GM12878 (cell line): ENCODE measurements at regions not wholly inside any gene's neighbourhood (a gene's known extent, or its start where the extent isn't known, plus 50 kb on each side); places are given as distances from the start of the nearest gene placed in this dataset.

ENCODE experiments used
- ATAC-seq: fragments of 200-7000 bp; cut with Tn5 transposase; 3 replicates; pipeline ENCODE4 v1.9.1; 2020; ENCODE audit warnings: mild to moderate bottlenecking, moderate library complexity
- BruUV-seq: library from RNA; stranded (reverse); fragments of 400-500 nt; replicated peaks from 2 replicates; lab custom pipeline; 2021; lab: Mats Ljungman, UMichigan
- CTCF ChIA-PET: fragments of 300-600 bp; sonication (Branson Sonifier 250); formaldehyde crosslinking; extraction: SDS; loops from one replicate; lab custom pipeline; 2021; ENCODE audit warnings: inconsistent platforms; lab: Yijun Ruan, JAX
- POLR2A ChIA-PET: fragments of 350-600 bp; formaldehyde crosslinking; extraction: SDS; loops from one replicate; lab custom pipeline; 2021; ENCODE audit warnings: inconsistent platforms; lab: Charles Lee
- RAD21 ChIA-PET: fragments of 300-600 bp; sonication (Branson Sonifier 250); formaldehyde crosslinking; loops from one replicate; lab custom pipeline; 2023; ENCODE audit warnings: antibody characterized with exemption; ENCODE audit not compliant: unreplicated experiment; lab: Charles Lee
- SMC1A ChIA-PET: fragments of 300-600 bp; sonication (Branson Sonifier 250); formaldehyde crosslinking; loops from one replicate; lab custom pipeline; 2023; ENCODE audit not compliant: unreplicated experiment, uncharacterized antibody; lab: Charles Lee
- DNase-seq: peaks from one replicate; pipeline ENCODE4 v3.0.0-alpha.2; 2011; ENCODE audit warnings: low read depth, low spot score
- FAIRE-seq: peaks from 3 replicates; lab custom pipeline; 2011; peaks lifted over from hg19 to GRCh38; lab: Jason Lieb, UNC
- H2AFZ ChIP-seq: 2 replicates; pipeline ENCODE4 v1.6.0; 2011; ENCODE audit warnings: low read depth, low read length, control low read depth; ENCODE audit not compliant: control insufficient read depth
- H3K27ac ChIP-seq: 2 replicates; pipeline ENCODE4 v1.5.1; 2011; ENCODE audit warnings: control low read depth; ENCODE audit not compliant: control insufficient read depth, insufficient read depth
- H3K27me3 ChIP-seq, 2 experiments: replicated peaks in 1 of 2; 2 replicates each; pipeline versions ENCODE4 v1.6.0 to v1.6.1; 2011; ENCODE audit warnings: low read length in 1 of 2; ENCODE audit not compliant: control insufficient read depth in 2 of 2, insufficient read depth in 2 of 2
- H3K36me3 ChIP-seq, 2 experiments: 2 replicates each; pipeline ENCODE4 v1.5.1; 2011; ENCODE audit warnings: low read length in 1 of 2; ENCODE audit not compliant: control insufficient read depth in 2 of 2, insufficient read depth in 2 of 2
- H3K4me1 ChIP-seq: 2 replicates; pipeline ENCODE4 v1.6.1; 2011; ENCODE audit warnings: mild to moderate bottlenecking, low read length, moderate library complexity, mixed read lengths; ENCODE audit not compliant: control insufficient read depth, insufficient read depth
- H3K4me2 ChIP-seq: 2 replicates; pipeline ENCODE4 v1.6.0; 2011; ENCODE audit warnings: control low read depth; ENCODE audit not compliant: control insufficient read depth, insufficient read depth
- H3K4me3 ChIP-seq: fragments of 200-600 bp; sonication (generic); 2 replicates; pipeline ENCODE4 v1.5.1; 2016
- H3K79me2 ChIP-seq: 2 replicates; pipeline ENCODE4 v1.6.0; 2011; ENCODE audit warnings: low read length; ENCODE audit not compliant: control insufficient read depth, insufficient read depth
- H3K9ac ChIP-seq: 2 replicates; pipeline ENCODE4 v1.8.0; 2011; ENCODE audit warnings: low read length, control low read depth, mixed read lengths; ENCODE audit not compliant: control insufficient read depth, insufficient read depth
- H3K9me3 ChIP-seq: replicated peaks from 3 replicates; pipeline ENCODE4 v1.5.1; 2011; ENCODE audit warnings: mild to moderate bottlenecking, low read length; ENCODE audit not compliant: control insufficient read depth, insufficient read depth
- H4K20me1 ChIP-seq: 2 replicates; pipeline ENCODE4 v1.6.0; 2011; ENCODE audit not compliant: control insufficient read depth, insufficient read depth
- MXI1 ChIP-seq: fragments of 150-350 bp; IDR thresholded peaks from 2 replicates; pipeline ENCODE4 v1.6.1; 2011; ENCODE audit warnings: low read depth, mild to moderate bottlenecking, inconsistent platforms, low read length, improper control_type of control experiment
- PAX5 ChIP-seq: IDR thresholded peaks from 2 replicates; pipeline ENCODE4 v1.6.1; 2011; ENCODE audit warnings: low read depth, low read length, borderline replicate concordance
- SIN3A ChIP-seq: IDR thresholded peaks from 2 replicates; pipeline ENCODE4 v1.6.1; 2012; ENCODE audit warnings: low read depth, low read length, improper control_type of control experiment
- TCF3 ChIP-seq: IDR thresholded peaks from 2 replicates; pipeline ENCODE4 v1.6.1; 2012; ENCODE audit warnings: low read depth, mild to moderate bottlenecking, low read length, borderline replicate concordance; ENCODE audit not compliant: insufficient read depth
- ZNF24 ChIP-seq: fragments of 450-650 bp; IDR thresholded peaks from 2 replicates; pipeline ENCODE4 v1.6.1; 2017; ENCODE audit warnings: antibody characterized with exemption, mild to moderate bottlenecking
- WGBS: methylation state at CpG from one replicate; pipeline ENCODE4 v1.1.6; 2016; ENCODE audit warnings: low lambda C conversion rate; ENCODE audit not compliant: insufficient replicate concordance, insufficient coverage; ENCODE audit errors: missing lambda C conversion rate; 5-methylcytosine and 5-hydroxymethylcytosine counted together
- in situ Hi-C: fragments of 300-500 bp; cut with MboI; formaldehyde crosslinking; loops from 9 replicates; pipeline ENCODE4 v1.14.3; 2018; ENCODE audit warnings: mixed read lengths
- intact Hi-C: fragments of 100-400 bp; cut with micrococcal nuclease; formaldehyde crosslinking; loops from one replicate; pipeline ENCODE4 v1.14.2; 2022; ENCODE audit not compliant: unreplicated experiment
- TF ChIP-seq, protein P1 (sequence below): IDR thresholded peaks from 2 replicates; pipeline ENCODE4 v1.6.1; 2011; ENCODE audit warnings: low read depth, low read length, improper control_type of control experiment, borderline replicate concordance

DNA sequence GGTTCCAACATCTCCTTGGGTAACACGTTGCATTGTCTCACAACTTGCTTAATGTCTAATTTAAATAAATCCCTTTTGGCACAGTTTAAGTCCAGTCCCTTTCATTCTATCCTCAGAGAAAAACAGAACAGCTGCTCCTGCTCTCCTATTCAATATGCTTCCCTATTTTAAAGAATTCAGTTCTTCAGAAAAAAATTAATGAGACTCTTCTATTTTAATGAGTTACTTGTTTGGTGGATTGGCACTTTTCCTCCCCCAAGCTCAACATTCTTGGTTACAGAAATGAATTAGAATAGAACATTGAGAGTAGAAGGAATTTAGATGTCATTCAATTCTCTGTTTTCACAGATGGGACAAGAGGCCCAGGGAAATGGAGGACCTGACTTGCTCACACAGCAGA lies 116.9 kb upstream of the ATP8B1 start (continued):
- TF ChIP-seq SIN3A (no peak), MXI1 (no peak)

DNA sequence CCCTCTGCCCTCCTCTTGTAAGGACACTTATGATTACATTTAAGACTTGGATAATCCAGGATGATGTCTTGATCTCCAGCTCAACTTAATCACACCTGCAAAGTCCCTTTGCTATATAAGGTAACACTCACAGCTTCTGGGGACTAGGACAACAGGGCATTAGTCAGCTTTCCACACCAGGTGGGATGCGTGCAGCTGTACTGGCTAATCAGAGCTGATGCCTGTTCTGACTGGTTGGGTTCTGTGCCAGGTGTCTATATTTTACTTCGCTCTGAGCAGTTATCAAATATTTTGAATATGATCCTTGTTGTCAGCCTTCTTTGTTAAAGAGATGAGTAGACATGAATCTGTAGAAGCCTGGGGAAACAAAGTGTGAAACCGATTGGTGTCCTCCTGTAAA lies 115.5 kb upstream of the ATP8B1 start:
- no peak overlapping the region for H3K9ac ChIP-seq
- H3K9me3 ChIP-seq = no peaks in the 10 kb centered on the region; the same call in 2 of the 3 replicates
- POLR2A ChIA-PET = no interaction called here
- RAD21 ChIA-PET = no interaction called here
- SMC1A ChIA-PET = no interaction called here
- FAIRE-seq (no peak), DNase-seq (no peak), ATAC-seq (no peak)
- no peak overlapping the region for H2AFZ ChIP-seq
- no peaks in the 10 kb centered on the region for H4K20me1 ChIP-seq
- H3K36me3 ChIP-seq = no peaks in the 10 kb centered on the region
- no peak overlapping the region for H3K4me3 ChIP-seq
- H3K27me3 ChIP-seq = no peaks in the 10 kb centered on the region
- no TSS peak for BruUV-seq
- intact Hi-C loops (no loop called here), in situ Hi-C loops (no loop called here)
- CTCF ChIA-PET = no interaction called here
- no peaks in the 10 kb centered on the region for H3K79me2 ChIP-seq
- H3K27ac ChIP-seq = no peak overlapping the region
- peaks cover 4% of the 10 kb centered on the region; the same call in 1 of the 2 replicates for H3K4me1 ChIP-seq
- no peak for TF ChIP-seq PAX5
- no peak for TF ChIP-seq TCF3
- TF ChIP-seq, protein P1, sequence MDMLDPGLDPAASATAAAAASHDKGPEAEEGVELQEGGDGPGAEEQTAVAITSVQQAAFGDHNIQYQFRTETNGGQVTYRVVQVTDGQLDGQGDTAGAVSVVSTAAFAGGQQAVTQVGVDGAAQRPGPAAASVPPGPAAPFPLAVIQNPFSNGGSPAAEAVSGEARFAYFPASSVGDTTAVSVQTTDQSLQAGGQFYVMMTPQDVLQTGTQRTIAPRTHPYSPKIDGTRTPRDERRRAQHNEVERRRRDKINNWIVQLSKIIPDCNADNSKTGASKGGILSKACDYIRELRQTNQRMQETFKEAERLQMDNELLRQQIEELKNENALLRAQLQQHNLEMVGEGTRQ = no peak
- no peak for TF ChIP-seq ZNF24
- no peak overlapping the region for H3K4me2 ChIP-seq
- 46% methylated on average over 3 of the region's 3 CpGs for WGBS
